Parathyroid adenoma (tissue), 2 donors: ENCODE measurements at regions not wholly inside any gene's neighbourhood (a gene's known extent, or its start where the extent isn't known, plus 50 kb on each side); places are given as distances from the start of the nearest gene placed in this dataset.

ENCODE experiments used
- H2AFZ ChIP-seq: fragments of 300-600 bp; sonication (generic); one replicate; pipeline ENCODE4 v1.7.0; 2017; ENCODE audit warnings: antibody characterized with exemption, mild to moderate bottlenecking
- H3K27ac ChIP-seq: fragments of 300-600 bp; sonication (generic); one replicate; pipeline ENCODE4 v1.7.0; 2017
- H3K27me3 ChIP-seq: fragments of 300-600 bp; sonication (generic); one replicate; pipeline ENCODE4 v1.7.0; 2017; ENCODE audit warnings: low read length; ENCODE audit not compliant: control insufficient read depth, insufficient read depth
- H3K36me3 ChIP-seq: fragments of 300-600 bp; sonication (generic); one replicate; pipeline ENCODE4 v1.7.0; 2017; ENCODE audit warnings: low read length; ENCODE audit not compliant: control insufficient read depth, insufficient read depth
- H3K4me1 ChIP-seq: fragments of 300-600 bp; sonication (generic); one replicate; pipeline ENCODE4 v1.7.0; 2017; ENCODE audit warnings: control low read depth
- H3K4me2 ChIP-seq: fragments of 300-600 bp; sonication (generic); one replicate; pipeline ENCODE4 v1.7.0; 2017; ENCODE audit warnings: low read length
- H3K4me3 ChIP-seq: fragments of 300-600 bp; sonication (generic); one replicate; pipeline ENCODE4 v1.7.0; 2017; ENCODE audit warnings: low read depth, low read length
- H3K79me2 ChIP-seq: fragments of 300-600 bp; sonication (generic); one replicate; pipeline ENCODE4 v1.7.0; 2017; ENCODE audit warnings: control low read depth
- H3K9ac ChIP-seq: fragments of 300-600 bp; sonication (generic); one replicate; pipeline ENCODE4 v1.7.0; 2017; ENCODE audit warnings: mild to moderate bottlenecking
- H3K9me3 ChIP-seq: fragments of 300-600 bp; sonication (generic); one replicate; pipeline ENCODE4 v1.7.0; 2017; ENCODE audit warnings: low read length; ENCODE audit not compliant: control insufficient read depth
- CTCF ChIP-seq: fragments of 300-600 bp; sonication (generic); IDR thresholded peaks from one replicate; pipeline ENCODE4 v1.7.0; 2017; ENCODE audit warnings: antibody characterized with exemption, mild to moderate bottlenecking
- donor health status: primary hyperparathyroidism.

GRCh38 chr18:41630232-41630886, 324.7 kb upstream of the PIK3C3 start:
- Histone ChIP-seq H3K27me3 (no peaks in the 10 kb centered on the region), H3K4me2 (no peak overlapping the region), H3K79me2 (no peaks in the 10 kb centered on the region), H3K4me3 (no peak overlapping the region), H3K36me3 (no peaks in the 10 kb centered on the region), H3K9me3 (no peaks in the 10 kb centered on the region), H2AFZ (no peak overlapping the region), H3K4me1 (no peaks in the 10 kb centered on the region), H3K9ac (no peak overlapping the region), H3K27ac (no peak overlapping the region)
- no peak for TF ChIP-seq CTCF

- Histone ChIP-seq H3K4me2 (no peak overlapping the region), H3K36me3 (no peaks in the 10 kb centered on the region)
- TF ChIP-seq CTCF = no peak
Measured at GRCh38 chr18:41624460-41624859, 330.6 kb upstream of the PIK3C3 start.

GRCh38 chr18:41621177-41621576, 333.9 kb upstream of the PIK3C3 start:
- Histone ChIP-seq H3K9me3 (no peaks in the 10 kb centered on the region), H3K27me3 (no peaks in the 10 kb centered on the region), H3K4me1 (no peaks in the 10 kb centered on the region), H3K4me3 (no peak overlapping the region), H3K9ac (no peak overlapping the region), H3K27ac (no peak overlapping the region), H3K4me2 (no peak overlapping the region), H3K36me3 (no peaks in the 10 kb centered on the region), H3K79me2 (no peaks in the 10 kb centered on the region), H2AFZ (no peak overlapping the region)
- TF ChIP-seq CTCF = no peak

More at GRCh38 chr18:41624460-41624859, 330.6 kb upstream of the PIK3C3 start:
- H3K9me3 ChIP-seq = no peaks in the 10 kb centered on the region
- no peaks in the 10 kb centered on the region for H3K27me3 ChIP-seq
- H3K27ac ChIP-seq = no peak overlapping the region
- H2AFZ ChIP-seq = no peak overlapping the region
- H3K9ac ChIP-seq = no peak overlapping the region
- no peaks in the 10 kb centered on the region for H3K79me2 ChIP-seq
- no peak overlapping the region for H3K4me3 ChIP-seq
- no peaks in the 10 kb centered on the region for H3K4me1 ChIP-seq

DNA sequence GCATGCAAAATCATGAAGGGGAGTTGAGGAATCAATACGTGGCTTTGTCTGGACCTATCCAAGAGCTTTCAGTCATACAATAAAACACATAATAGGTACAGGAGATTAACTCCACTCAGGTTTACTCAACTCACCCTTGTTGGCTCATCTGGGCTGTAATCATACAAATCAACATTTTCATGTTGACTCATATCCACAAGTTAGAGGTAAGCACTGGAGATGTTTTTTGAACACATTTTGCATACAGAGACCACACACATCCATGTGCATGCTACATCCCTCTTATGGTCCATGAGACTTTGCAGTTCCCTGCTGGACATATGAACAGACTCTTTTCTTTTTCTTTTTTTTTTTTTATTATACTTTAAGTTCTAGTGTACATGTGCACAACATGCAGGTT, 336.9 kb upstream of the PIK3C3 start:
- TF ChIP-seq CTCF = no peak
- H3K4me3 ChIP-seq = no peak overlapping the region

GRCh38 chr18:41617647-41618046, 337.4 kb upstream of the PIK3C3 start:
- Histone ChIP-seq H3K27ac (no peak overlapping the region), H2AFZ (no peak overlapping the region), H3K79me2 (no peaks in the 10 kb centered on the region), H3K36me3 (no peaks in the 10 kb centered on the region), H3K4me2 (no peak overlapping the region), H3K9ac (no peak overlapping the region), H3K4me3 (no peak overlapping the region), H3K4me1 (no peaks in the 10 kb centered on the region), H3K9me3 (no peaks in the 10 kb centered on the region), H3K27me3 (no peaks in the 10 kb centered on the region)
- TF ChIP-seq CTCF = no peak

More for the DNA sequence above, 336.9 kb upstream of the PIK3C3 start:
- Histone ChIP-seq H3K9ac (no peak overlapping the region), H3K27me3 (no peaks in the 10 kb centered on the region), H3K36me3 (no peaks in the 10 kb centered on the region), H3K27ac (no peak overlapping the region), H3K79me2 (no peaks in the 10 kb centered on the region), H3K4me2 (no peak overlapping the region), H3K4me1 (no peaks in the 10 kb centered on the region), H3K9me3 (no peaks in the 10 kb centered on the region), H2AFZ (no peak overlapping the region)
